HepG2 (cell line): ENCODE measurements at regions not wholly inside any gene's neighbourhood (a gene's known extent, or its start where the extent isn't known, plus 50 kb on each side); places are given as distances from the start of the nearest gene placed in this dataset.

Experiments
- ATAC-seq: fragments of 200-7000 bp; cut with Tn5 transposase; 3 replicates; pipeline ENCODE4 v1.9.1; 2020; ENCODE audit warnings: mild to moderate bottlenecking, moderate library complexity
- BruUV-seq: library from RNA; stranded (reverse); fragments of 400-500 nt; replicated peaks from 2 replicates; lab custom pipeline; 2021; lab: Mats Ljungman, UMichigan
- CTCF ChIA-PET: fragments of 300-600 bp; formaldehyde crosslinking; extraction: SDS; loops from one replicate; lab custom pipeline; 2021; ENCODE audit warnings: low total read pairs, inconsistent platforms, low intra/inter-chr PET ratio; lab: Yijun Ruan, JAX
- POLR2A ChIA-PET: fragments of 350-600 bp; sonication (Branson Sonifier 250); formaldehyde crosslinking; loops from one replicate; lab custom pipeline; 2020; ENCODE audit warnings: antibody characterized with exemption, inconsistent platforms; lab: Yijun Ruan, JAX
- DNase-seq: peaks from one replicate; pipeline ENCODE4 v3.0.0-alpha.2; 2015; ENCODE audit warnings: low spot score
- FAIRE-seq: peaks from 3 replicates; lab custom pipeline; 2011; peaks lifted over from hg19 to GRCh38; lab: Jason Lieb, UNC
- H2AFZ ChIP-seq: one replicate; pipeline ENCODE4 v1.6.1; 2011; ENCODE audit warnings: low read length, inconsistent platforms
- H3K27ac ChIP-seq: fragments of 300-600 bp; 3 replicates; pipeline ENCODE4 v1.8.0; 2011; ENCODE audit warnings: mixed run types, mild to moderate bottlenecking, mixed read lengths, low read length, inconsistent platforms; ENCODE audit not compliant: insufficient read depth; ENCODE audit errors: extremely low read length
- H3K27me3 ChIP-seq, 2 experiments: fragments of 200-600 bp in 1 of 2; 2 replicates in 1 of 2; 3 replicates in 1 of 2; pipeline versions ENCODE4 v1.6.0 to v1.8.0; 2011; ENCODE audit warnings: low read length in 2 of 2, mild to moderate bottlenecking in 2 of 2, moderate library complexity in 2 of 2, inconsistent platforms in 1 of 2; ENCODE audit not compliant: insufficient read depth in 2 of 2, control insufficient read depth in 1 of 2
- H3K36me3 ChIP-seq, 2 experiments: fragments of 200-600 bp in 1 of 2; replicated peaks in 1 of 2; 2 replicates in 1 of 2; 3 replicates in 1 of 2; pipeline versions ENCODE4 v1.5.1 to v1.8.0; 2011; ENCODE audit warnings: low read length in 2 of 2, inconsistent platforms in 1 of 2; ENCODE audit not compliant: insufficient read depth in 2 of 2, control insufficient read depth in 1 of 2
- H3K4me1 ChIP-seq: 2 replicates; pipeline ENCODE4 v1.5.1; 2012; ENCODE audit warnings: low read length, inconsistent platforms; ENCODE audit not compliant: insufficient read depth
- H3K4me2 ChIP-seq: 2 replicates; pipeline ENCODE4 v1.6.0; 2011; ENCODE audit warnings: low read depth, low read length, inconsistent platforms
- H3K4me3 ChIP-seq, 3 experiments: fragments of 200-600 bp in 1 of 3; sonication (generic), shearing (Covaris generic) in 1 of 3; replicated peaks in 1 of 3; 2 replicates each; pipeline ENCODE4 v1.5.1; 2011 to 2016; ENCODE audit warnings: low read length in 3 of 3, inconsistent platforms in 2 of 3, low read depth in 2 of 3, mild to moderate bottlenecking in 2 of 3, control low read depth in 1 of 3, mixed read lengths in 1 of 3; ENCODE audit not compliant: insufficient read depth in 1 of 3
- H3K79me2 ChIP-seq: one replicate; pipeline ENCODE4 v1.6.1; 2011; ENCODE audit warnings: low read length, inconsistent platforms; ENCODE audit not compliant: insufficient read depth
- H3K9ac ChIP-seq: 2 replicates; pipeline ENCODE4 v1.6.0; 2011; ENCODE audit warnings: mild to moderate bottlenecking, low read depth, low read length, inconsistent platforms; ENCODE audit not compliant: insufficient read depth
- H3K9me3 ChIP-seq: 2 replicates; pipeline ENCODE4 v1.5.1; 2012; ENCODE audit warnings: mild to moderate bottlenecking, low read length
- H4K20me1 ChIP-seq: 2 replicates; pipeline ENCODE4 v1.6.0; 2011; ENCODE audit warnings: inconsistent platforms, mild to moderate bottlenecking, low read length, moderate library complexity; ENCODE audit not compliant: insufficient read depth
- CSRNP1 ChIP-seq: sonication (generic); formaldehyde crosslinking; IDR thresholded peaks from 2 replicates; pipeline ENCODE4 v1.8.1; 2023; ENCODE audit warnings: mild to moderate bottlenecking, missing genetic modification reagents
- HNRNPUL1 ChIP-seq: fragments of 200-400 bp; formaldehyde crosslinking; IDR thresholded peaks from 2 replicates; pipeline ENCODE4 v1.6.1; 2017; ENCODE audit warnings: low read depth, mild to moderate bottlenecking, low read length, moderate library complexity
- IKZF5 ChIP-seq: IDR thresholded peaks from 2 replicates; pipeline ENCODE4 v1.6.1; 2018; ENCODE audit warnings: missing genetic modification reagents, mild to moderate bottlenecking, missing compliant biosample characterization
- MATR3 ChIP-seq: sonication (generic); formaldehyde crosslinking; IDR thresholded peaks from 2 replicates; pipeline ENCODE4 v1.4.0; 2020; ENCODE audit warnings: missing genetic modification reagents
- MXD1 ChIP-seq: sonication (generic); formaldehyde crosslinking; IDR thresholded peaks from 2 replicates; pipeline ENCODE4 v1.4.0; 2020; ENCODE audit warnings: mild to moderate bottlenecking, missing genetic modification reagents
- MXD4 ChIP-seq: IDR thresholded peaks from 2 replicates; pipeline ENCODE4 v1.6.1; 2016; ENCODE audit warnings: mild to moderate bottlenecking, missing biosample characterization, missing genetic modification reagents
- PHB2 ChIP-seq: fragments of 450-650 bp; IDR thresholded peaks from 2 replicates; pipeline ENCODE4 v1.6.1; 2018; ENCODE audit not compliant: partially characterized antibody
- SAFB2 ChIP-seq: sonication (generic); formaldehyde crosslinking; IDR thresholded peaks from 2 replicates; pipeline ENCODE4 v1.5.1; 2020; ENCODE audit warnings: missing genetic modification reagents, low read depth, mild to moderate bottlenecking, borderline replicate concordance
- SP1 ChIP-seq, 2 experiments: fragments of 450-650 bp in 1 of 2; sonication (generic) in 1 of 2; formaldehyde crosslinking in 1 of 2; IDR thresholded peaks; 2 replicates each; pipeline versions ENCODE4 v1.4.0 to v1.6.1; 2016 to 2020; ENCODE audit warnings: missing genetic modification reagents in 1 of 2
- ZNF547 ChIP-seq: sonication (generic); formaldehyde crosslinking; IDR thresholded peaks from 2 replicates; pipeline ENCODE4 v1.5.1; 2020; ENCODE audit warnings: mild to moderate bottlenecking, missing genetic modification reagents
- ZNF672 ChIP-seq: sonication (generic); formaldehyde crosslinking; IDR thresholded peaks from 2 replicates; pipeline ENCODE4 v1.8.1; 2022; ENCODE audit warnings: missing genetic modification reagents
- ZNF709 ChIP-seq: sonication (generic); formaldehyde crosslinking; IDR thresholded peaks from 2 replicates; pipeline ENCODE4 v1.5.0; 2020; ENCODE audit warnings: mild to moderate bottlenecking, missing genetic modification reagents
- ZNF83 ChIP-seq: sonication (generic); formaldehyde crosslinking; IDR thresholded peaks from 2 replicates; pipeline ENCODE4 v1.4.0; 2020; ENCODE audit warnings: missing genetic modification reagents, mild to moderate bottlenecking, borderline replicate concordance
- ZNF878 ChIP-seq: sonication (generic); formaldehyde crosslinking; IDR thresholded peaks from 2 replicates; pipeline ENCODE4 v1.8.1; 2023; ENCODE audit warnings: mild to moderate bottlenecking, missing genetic modification reagents, moderate library complexity
- WGBS: methylation state at CpG from one replicate; pipeline ENCODE4 v1.1.6; 2017; ENCODE audit warnings: low lambda C conversion rate; 5-methylcytosine and 5-hydroxymethylcytosine counted together
- in situ Hi-C: cut with HindIII; loops from 2 replicates; pipeline ENCODE4 v1.10.0; 2017; ENCODE audit warnings: low pct_unique_long_range_greater_than_20kb; ENCODE audit not compliant: extremely low pct_ligation_motif_present
- intact Hi-C: fragments of 100-400 bp; cut with micrococcal nuclease; formaldehyde crosslinking; loops from one replicate; pipeline ENCODE4 v1.10.0; 2022; ENCODE audit not compliant: unreplicated experiment

GRCh38 chr2:11988691-11989353, 242.4 kb downstream of the LPIN1 start:
- Histone ChIP-seq H3K27ac (no peak overlapping the region), H3K79me2 (no peaks in the 10 kb centered on the region), H3K9ac (no peak overlapping the region), H4K20me1 (no peaks in the 10 kb centered on the region), H3K4me3 (no peak overlapping the region), H3K27me3 (peaks cover 0 to 8% of the 10 kb centered on the region in 2 experiments; a peak in 2 of 5 replicates), H2AFZ (no peak overlapping the region), H3K9me3 (no peaks in the 10 kb centered on the region), H3K4me1 (no peaks in the 10 kb centered on the region), H3K4me2 (no peak overlapping the region), H3K36me3 (no peaks in the 10 kb centered on the region)
- intact Hi-C loops (no loop called here), in situ Hi-C loops (no loop called here)
- ATAC-seq (no peak), DNase-seq (no peak), FAIRE-seq (no peak)
- no TSS peak for BruUV-seq
- no peak for TF ChIP-seq IKZF5 (CRISPR knock-in tag)
- POLR2A ChIA-PET: no interaction called here
- CTCF ChIA-PET: no interaction called here
- 44% methylated on average over 14 of the region's 14 CpGs for WGBS

- no peaks in the 10 kb centered on the region for H3K36me3 ChIP-seq
- POLR2A ChIA-PET: no interaction called here
- H3K9ac ChIP-seq: no peak overlapping the region
- intact Hi-C loops (no loop called here), in situ Hi-C loops (no loop called here)
- no TSS peak for BruUV-seq
- H3K4me3 ChIP-seq: no peak overlapping the region
- CTCF ChIA-PET: no interaction called here
- WGBS: 0% methylated on average over 2 of the region's 2 CpGs
- no peaks in the 10 kb centered on the region for H4K20me1 ChIP-seq
- H2AFZ ChIP-seq: no peak overlapping the region
- no peak overlapping the region for H3K27ac ChIP-seq
- no peaks in the 10 kb centered on the region for H3K79me2 ChIP-seq
- no peaks in the 10 kb centered on the region for H3K4me1 ChIP-seq
- no peak overlapping the region for H3K4me2 ChIP-seq
- ATAC-seq: no peak
- H3K9me3 ChIP-seq: no peaks in the 10 kb centered on the region
- peaks cover 0 to 8% of the 10 kb centered on the region in 2 experiments; a peak in 2 of 5 replicates for H3K27me3 ChIP-seq
- FAIRE-seq: no peak
- DNase-seq: no peak
- no peak for TF ChIP-seq MATR3
- TF ChIP-seq ZNF547: no peak
- TF ChIP-seq CSRNP1 (CRISPR knock-in tag): no peak
- no peak for TF ChIP-seq ZNF672 (CRISPR knock-in tag)
- no peak for TF ChIP-seq SAFB2
- no peak for TF ChIP-seq ZNF709 (CRISPR knock-in tag)
- TF ChIP-seq HNRNPUL1: no peak
- no peak for TF ChIP-seq MXD1 (CRISPR knock-in tag)
- TF ChIP-seq ZNF878: no peak
- no peak for TF ChIP-seq ZNF83
- TF ChIP-seq MXD4: no peak
- no peak for TF ChIP-seq SP1 (IDR thresholded peaks at IDR 0.05)
- TF ChIP-seq SP1 (CRISPR knock-in tag; IDR thresholded peaks at IDR 0.05): no peak
- TF ChIP-seq PHB2: no peak
- TF ChIP-seq, all 625 proteins: peak for 0
These were observed 242.9 kb downstream of the LPIN1 start for GRCh38 chr2:11989354-11989703.
